Activated T-helper 2 cell treated with anti-CD3 and anti-CD28 coated beads, Interferon-gamma antibody, Interleukin-2, Interleukin-4, amounts not matched to agents 10 μg/mL and 5 μg/mL and 100 μg/mL, durations not matched to agents 14 hours and 24 hours and 36 hours (primary cell): ENCODE measurements at regions not wholly inside any gene's neighbourhood (a gene's known extent, or its start where the extent isn't known, plus 50 kb on each side); places are given as distances from the start of the nearest gene placed in this dataset.

Experiments used
- DNase-seq: peaks from one replicate; pipeline ENCODE4 v3.0.0; 2021; ENCODE audit warnings: low spot score
- H3K27ac Mint-ChIP-seq: one replicate; pipeline ENCODE4 v1.8.0; 2021; ENCODE audit warnings: mixed read lengths
- H3K27me3 Mint-ChIP-seq: one replicate; pipeline ENCODE4 v1.8.0; 2021; ENCODE audit warnings: low read depth, mixed read lengths
- H3K36me3 Mint-ChIP-seq: one replicate; pipeline ENCODE4 v1.8.0; 2021; ENCODE audit warnings: low read depth, mixed read lengths
- H3K4me1 Mint-ChIP-seq: one replicate; pipeline ENCODE4 v1.8.0; 2021; ENCODE audit warnings: low read depth, mixed read lengths
- H3K4me3 Mint-ChIP-seq: one replicate; pipeline ENCODE4 v1.8.0; 2021; ENCODE audit warnings: low read depth, mild to moderate bottlenecking, moderate library complexity, mixed read lengths
- H3K9me3 Mint-ChIP-seq: one replicate; pipeline ENCODE4 v1.8.0; 2021; ENCODE audit warnings: mixed read lengths
- intact Hi-C: fragments of 100-400 bp; cut with micrococcal nuclease; formaldehyde crosslinking; loops from one replicate; pipeline ENCODE4 v1.15.1; 2023

DNA sequence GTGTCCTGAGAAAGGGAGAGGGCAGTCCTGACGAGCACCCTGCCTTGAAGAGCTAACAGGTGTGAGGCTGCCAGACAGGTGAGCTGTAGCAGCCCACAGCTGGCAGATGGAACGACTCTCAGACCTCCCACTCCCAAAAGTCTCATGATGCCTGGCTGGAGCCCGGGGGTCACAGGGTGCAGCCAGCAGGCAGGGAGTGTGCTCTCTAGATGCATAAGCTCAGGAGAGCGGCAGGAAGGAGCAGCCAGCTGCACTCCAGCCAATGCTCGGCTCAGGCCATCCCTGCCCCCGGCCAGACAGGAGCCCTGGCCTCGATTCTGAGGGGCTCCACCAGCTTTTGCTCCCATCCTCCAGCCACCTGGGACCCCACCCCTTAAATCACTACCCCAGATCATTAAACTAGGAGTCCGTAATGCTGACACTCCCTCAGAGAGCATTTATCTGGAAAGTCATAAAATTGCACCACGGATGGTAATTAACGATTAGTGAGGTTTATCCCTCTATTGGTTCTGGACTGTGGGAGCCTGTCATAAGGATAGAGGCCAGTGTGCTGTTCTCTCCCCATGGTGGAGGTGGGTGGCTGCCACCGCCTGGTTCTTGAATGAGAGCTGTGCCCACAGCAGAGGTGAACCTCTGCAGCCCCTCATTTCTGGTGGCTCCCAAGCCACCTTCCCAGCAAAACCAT lies 63.5 kb upstream of the ZMIZ1 start:
- Mint-ChIP-seq H3K36me3 (no peaks in the 10 kb centered on the region), H3K9me3 (no peaks in the 10 kb centered on the region), H3K4me3 (no peak overlapping the region), H3K27me3 (peaks cover 17% of the 10 kb centered on the region), H3K27ac (no peak overlapping the region), H3K4me1 (no peaks in the 10 kb centered on the region)
- intact Hi-C loops = no loop called here
- DNase-seq = no peak

DNA sequence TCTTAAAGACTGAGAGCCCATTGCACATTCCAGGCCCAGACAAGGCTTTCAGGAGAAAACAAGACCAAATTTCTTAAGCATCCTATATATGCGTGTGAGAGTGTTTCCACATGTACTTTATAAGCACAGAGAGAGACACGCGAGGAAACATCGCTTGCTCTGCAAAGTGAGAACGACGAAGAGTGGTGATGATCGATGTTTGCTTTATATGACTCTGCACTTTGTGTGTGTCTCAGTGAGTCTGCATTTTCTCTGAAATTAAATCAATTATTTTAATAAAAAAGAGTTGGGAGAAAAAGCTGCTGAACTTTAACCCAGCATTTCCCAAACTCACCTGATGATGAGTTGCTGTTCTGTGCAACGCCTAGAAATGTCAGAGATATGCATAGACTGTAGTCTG lies 61.7 kb upstream of the ZMIZ1 start:
- no peak for DNase-seq
- Mint-ChIP-seq H3K27ac (no peak overlapping the region), H3K36me3 (no peaks in the 10 kb centered on the region), H3K4me3 (no peak overlapping the region), H3K27me3 (peaks cover 12% of the 10 kb centered on the region), H3K4me1 (no peaks in the 10 kb centered on the region), H3K9me3 (no peaks in the 10 kb centered on the region)
- intact Hi-C loops = no loop called here

DNA sequence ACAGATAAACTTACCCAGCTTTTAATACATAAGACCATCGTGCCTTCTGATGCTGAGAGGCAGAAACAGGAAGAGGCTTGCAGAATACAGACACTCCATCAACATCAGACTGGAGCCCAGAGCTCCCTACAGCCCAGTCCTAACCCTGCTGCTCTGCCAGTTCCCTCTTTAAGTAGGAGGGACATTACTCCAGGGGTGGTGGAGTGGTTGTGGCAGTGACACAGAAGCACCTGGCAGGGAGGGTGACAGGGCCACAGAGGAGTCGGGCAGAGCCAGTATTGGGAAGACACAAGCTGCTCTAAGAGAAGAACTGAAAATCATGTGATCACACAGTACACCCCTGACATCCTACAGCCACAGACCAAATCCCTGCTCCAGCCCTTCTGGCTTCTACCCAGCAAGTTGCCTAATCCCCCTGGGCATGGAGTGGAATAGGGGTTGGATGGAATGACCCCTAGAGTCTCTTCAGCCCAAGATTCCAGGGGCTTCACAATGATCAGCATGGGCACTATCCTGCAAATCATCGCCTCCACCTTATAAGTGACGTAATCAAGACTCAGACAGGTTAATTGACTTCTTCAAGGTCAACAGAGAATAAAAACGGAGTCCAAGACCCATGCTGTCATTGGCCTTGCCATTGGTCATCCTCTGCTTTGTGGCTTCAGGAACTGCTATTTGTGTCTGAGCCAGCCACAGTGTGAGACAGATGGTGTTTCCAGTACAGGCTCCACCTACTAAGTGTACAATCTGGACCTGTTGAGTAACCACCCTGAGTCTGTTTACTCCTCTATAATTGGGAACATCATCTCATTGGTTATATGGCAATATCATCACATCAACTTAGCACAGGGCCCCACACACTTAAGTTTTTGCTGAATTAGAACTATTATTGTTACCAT lies 61.1 kb upstream of the ZMIZ1 start:
- H3K27me3 Mint-ChIP-seq = peaks cover 12% of the 10 kb centered on the region
- intact Hi-C loops = no loop called here
- DNase-seq = no peak
- no peaks in the 10 kb centered on the region for H3K9me3 Mint-ChIP-seq
- no peak overlapping the region for H3K4me3 Mint-ChIP-seq
- no peaks in the 10 kb centered on the region for H3K4me1 Mint-ChIP-seq
- H3K36me3 Mint-ChIP-seq = no peaks in the 10 kb centered on the region
- H3K27ac Mint-ChIP-seq = no peak overlapping the region

DNA sequence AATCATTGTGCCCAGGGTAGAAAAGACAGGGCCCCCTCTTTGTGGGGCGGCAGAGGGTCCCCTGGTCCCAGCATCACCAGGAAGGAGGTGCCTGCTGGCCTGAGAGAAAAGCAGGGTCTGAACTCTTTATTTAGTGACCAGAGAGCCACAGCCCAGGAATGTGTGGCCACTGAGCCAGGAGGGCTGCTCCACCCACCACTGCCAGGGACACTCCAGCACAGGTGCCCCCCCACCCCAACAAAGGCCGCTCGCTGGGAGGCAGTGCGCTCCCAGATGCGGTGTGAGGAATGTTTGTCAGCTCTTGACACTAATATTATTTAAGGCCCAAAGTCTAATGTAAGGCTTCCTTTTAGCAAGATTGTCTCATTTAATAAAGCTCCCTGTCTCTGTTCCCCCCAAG lies 59.6 kb upstream of the ZMIZ1 start:
- Mint-ChIP-seq H3K36me3 (no peaks in the 10 kb centered on the region), H3K27me3 (peaks cover 13% of the 10 kb centered on the region), H3K4me1 (no peaks in the 10 kb centered on the region), H3K27ac (no peak overlapping the region), H3K9me3 (no peaks in the 10 kb centered on the region), H3K4me3 (no peak overlapping the region)
- no peak for DNase-seq
- intact Hi-C loops = no loop called here

DNA sequence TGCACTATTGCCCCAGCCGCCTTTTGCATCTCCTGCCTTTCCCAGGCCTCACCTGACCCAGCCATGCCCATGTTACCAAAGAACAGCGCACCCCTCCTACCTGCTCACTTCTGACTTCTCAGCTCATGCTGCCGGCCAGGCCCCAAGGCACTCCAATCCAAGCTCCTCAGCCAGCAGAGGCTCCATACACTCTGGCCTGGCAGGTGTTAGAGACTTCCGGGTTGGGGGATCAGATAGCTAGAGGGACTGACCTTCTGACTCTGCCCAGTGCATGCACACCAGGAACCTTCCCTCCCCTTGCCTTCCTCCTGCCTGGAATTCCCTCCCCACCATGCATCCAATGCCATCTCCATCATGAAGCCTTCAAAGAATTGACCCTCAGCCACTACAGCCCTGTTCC lies 56.2 kb upstream of the ZMIZ1 start:
- Mint-ChIP-seq H3K4me1 (no peaks in the 10 kb centered on the region), H3K27ac (no peak overlapping the region), H3K9me3 (no peaks in the 10 kb centered on the region), H3K36me3 (no peaks in the 10 kb centered on the region), H3K4me3 (no peak overlapping the region), H3K27me3 (peaks cover 15% of the 10 kb centered on the region)
- intact Hi-C loops = no loop called here
- DNase-seq = no peak

DNA sequence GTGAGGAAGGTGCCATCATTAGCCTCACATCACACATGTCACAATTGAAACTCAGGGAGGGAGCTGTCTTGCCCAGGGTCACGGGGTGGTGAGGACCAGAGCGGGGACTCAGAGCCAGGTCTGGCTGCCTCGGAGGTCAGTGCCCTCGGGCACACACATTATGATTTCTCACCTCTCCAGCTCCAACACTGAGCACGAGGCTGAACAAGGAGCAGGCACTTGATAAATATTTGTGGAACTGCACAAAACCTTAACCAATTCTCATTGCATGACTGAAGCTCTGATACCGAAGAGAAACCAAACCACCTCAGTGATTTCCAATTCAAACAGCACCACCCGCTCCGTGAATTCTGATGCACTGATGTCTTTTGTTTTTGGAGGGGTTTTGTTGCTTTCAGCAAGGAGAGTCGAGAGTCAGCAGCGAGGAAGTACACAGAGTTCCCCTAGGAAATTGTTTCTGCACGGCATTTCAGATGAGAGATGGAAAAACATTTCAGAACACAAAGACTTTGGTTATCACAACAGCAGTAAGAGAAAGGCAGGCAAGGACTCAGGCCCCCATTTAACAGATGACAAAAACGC lies 55.3 kb upstream of the ZMIZ1 start:
- Mint-ChIP-seq H3K4me1 (no peaks in the 10 kb centered on the region), H3K27ac (no peak overlapping the region), H3K4me3 (no peak overlapping the region), H3K9me3 (no peaks in the 10 kb centered on the region), H3K36me3 (no peaks in the 10 kb centered on the region), H3K27me3 (peaks cover 10% of the 10 kb centered on the region)
- intact Hi-C loops = no loop called here
- DNase-seq = no peak

DNA sequence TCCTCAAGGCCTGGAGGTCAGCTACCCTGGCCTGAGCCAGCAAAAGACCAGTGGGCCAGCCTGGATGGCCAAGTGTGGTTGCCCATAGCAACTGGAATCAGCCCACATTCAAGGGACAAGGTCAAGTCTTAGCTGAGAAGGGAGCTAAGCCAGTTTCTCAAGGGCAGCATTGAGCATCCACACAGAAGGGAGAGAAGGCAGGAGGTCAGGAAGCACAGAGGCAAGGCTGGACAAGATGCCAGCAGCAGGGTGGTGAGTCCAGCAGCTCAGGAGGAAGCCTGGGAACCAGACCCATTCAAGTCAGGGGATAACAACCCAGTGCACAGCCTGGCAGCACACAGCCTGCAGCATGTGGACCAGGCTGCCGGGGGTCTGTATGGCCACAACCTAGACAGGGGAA lies 54.0 kb upstream of the ZMIZ1 start:
- Mint-ChIP-seq H3K27me3 (peaks cover 7% of the 10 kb centered on the region), H3K9me3 (no peaks in the 10 kb centered on the region), H3K4me3 (no peak overlapping the region), H3K27ac (no peak overlapping the region), H3K36me3 (no peaks in the 10 kb centered on the region), H3K4me1 (no peaks in the 10 kb centered on the region)
- intact Hi-C loops = no loop called here
- no peak for DNase-seq

DNA sequence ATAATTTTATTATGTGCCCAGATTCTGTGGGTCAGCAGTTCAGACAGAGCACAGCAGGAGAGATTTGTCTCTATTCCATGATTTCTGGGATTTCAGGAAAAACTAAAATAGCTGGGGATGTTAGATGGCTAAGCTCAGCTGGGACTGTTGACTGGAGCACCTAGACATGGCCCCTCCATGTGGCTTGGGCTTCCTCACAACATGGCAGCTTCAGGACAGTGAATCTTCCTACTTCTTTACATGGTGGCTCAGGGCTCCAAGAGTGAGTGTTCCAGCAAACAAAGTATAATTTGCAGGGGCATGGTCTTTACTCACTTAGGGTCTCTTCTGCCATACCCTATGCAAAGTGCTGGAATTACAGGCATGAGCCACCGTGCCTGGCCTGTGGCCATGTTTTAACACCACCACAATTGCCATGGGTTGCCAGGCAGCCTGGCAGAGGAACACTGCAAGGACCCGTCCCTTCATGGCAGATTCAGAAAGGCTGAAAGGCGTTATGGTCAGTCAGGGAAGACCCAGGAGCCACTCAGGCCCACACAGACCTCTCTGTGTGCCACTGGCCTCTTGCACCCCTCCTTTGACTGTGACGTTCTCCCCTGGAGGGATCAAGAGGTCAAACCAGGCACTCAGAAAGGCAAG lies 50.8 kb upstream of the ZMIZ1 start:
- Mint-ChIP-seq H3K36me3 (no peaks in the 10 kb centered on the region), H3K4me1 (no peaks in the 10 kb centered on the region), H3K4me3 (no peak overlapping the region), H3K27ac (no peak overlapping the region), H3K27me3 (peaks cover 7% of the 10 kb centered on the region), H3K9me3 (no peaks in the 10 kb centered on the region)
- DNase-seq = no peak
- intact Hi-C loops = no loop called here

DNA sequence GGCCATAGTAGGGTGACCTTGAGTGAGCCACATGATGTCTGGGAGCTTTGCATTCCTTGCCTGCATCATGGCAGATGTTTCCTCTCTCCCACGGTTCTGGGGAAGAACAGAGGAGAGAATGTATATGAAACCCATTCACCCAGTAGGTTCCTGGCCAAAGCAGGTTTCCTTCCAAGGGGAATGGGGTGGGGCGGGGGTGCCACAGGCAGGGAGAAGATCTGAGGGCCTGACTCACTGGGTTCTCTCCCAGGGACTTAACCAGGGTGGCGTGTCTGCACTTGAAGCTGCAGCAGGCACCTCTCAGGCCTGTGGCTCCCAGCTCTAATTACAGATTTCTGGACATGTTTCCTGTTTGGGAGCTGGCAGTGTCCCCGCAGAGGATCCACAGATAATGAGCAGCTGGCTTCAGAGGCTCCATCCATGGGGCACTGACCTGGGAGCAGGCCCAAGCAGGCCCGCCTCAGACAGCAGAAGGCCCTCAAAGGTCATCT lies 50.2 kb upstream of the ZMIZ1 start:
- Mint-ChIP-seq H3K27me3 (peaks cover 6% of the 10 kb centered on the region), H3K27ac (no peak overlapping the region), H3K4me1 (no peaks in the 10 kb centered on the region), H3K4me3 (no peak overlapping the region), H3K36me3 (no peaks in the 10 kb centered on the region), H3K9me3 (no peaks in the 10 kb centered on the region)
- no peak for DNase-seq
- intact Hi-C loops = no loop called here
